ENCODE measurements at regions not wholly inside any gene's neighbourhood (a gene's known extent, or its start where the extent isn't known, plus 50 kb on each side); places are given as distances from the start of the nearest gene placed in this dataset.

DNA sequence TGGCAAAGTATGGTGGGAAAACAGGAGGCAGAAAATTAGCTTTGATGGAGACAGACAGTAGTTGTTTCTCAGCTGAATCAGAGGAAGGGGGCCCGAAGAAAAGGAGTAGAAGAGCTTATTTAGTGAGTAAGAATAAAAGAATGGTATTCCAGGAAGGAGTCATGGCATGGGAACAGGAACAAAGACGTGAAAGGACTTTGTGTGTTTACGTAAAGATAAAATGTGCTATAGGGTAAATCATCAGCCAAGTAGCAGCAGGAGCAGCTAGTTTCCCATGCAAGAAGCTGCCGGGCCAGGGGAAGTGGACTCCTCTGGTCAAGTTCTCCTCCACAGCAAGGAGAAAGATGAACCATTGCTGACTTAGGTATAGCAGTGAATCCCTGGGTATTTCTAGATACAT, 454.5 kb downstream of the HINT1 start:
- ChIA-PET CTCF (interaction anchor here (0.6 kb wide), 1 partner anchor 977 kb away, joined by 3 read pairs; no protein-coding TSS in a partner anchor), POLR2A (no interaction called here)
- H3K4me3 ChIP-seq (ENCODE audit: low read depth, low read length): no peak overlapping the region
- no peaks in the 10 kb centered on the region for H3K4me1 ChIP-seq (ENCODE audit: control insufficient read depth, insufficient read depth, low read length)
- no peaks in the 10 kb centered on the region for H3K9me3 ChIP-seq (ENCODE audit: control insufficient read depth, insufficient read depth, low read depth, low read length)
- H3K36me3 ChIP-seq (ENCODE audit: control insufficient read depth in 2 of 2, insufficient read depth in 1 of 2, low read length in 2 of 2): no peaks in the 10 kb centered on the region
- no peak for TF ChIP-seq REPIN1 (tag by site-specific recombination; IDR thresholded peaks at IDR 0.05; ENCODE audit: low read depth)
- TF ChIP-seq ZNF223 (tag by site-specific recombination; IDR thresholded peaks at IDR 0.05): no peak
- TF ChIP-seq, protein P1, sequence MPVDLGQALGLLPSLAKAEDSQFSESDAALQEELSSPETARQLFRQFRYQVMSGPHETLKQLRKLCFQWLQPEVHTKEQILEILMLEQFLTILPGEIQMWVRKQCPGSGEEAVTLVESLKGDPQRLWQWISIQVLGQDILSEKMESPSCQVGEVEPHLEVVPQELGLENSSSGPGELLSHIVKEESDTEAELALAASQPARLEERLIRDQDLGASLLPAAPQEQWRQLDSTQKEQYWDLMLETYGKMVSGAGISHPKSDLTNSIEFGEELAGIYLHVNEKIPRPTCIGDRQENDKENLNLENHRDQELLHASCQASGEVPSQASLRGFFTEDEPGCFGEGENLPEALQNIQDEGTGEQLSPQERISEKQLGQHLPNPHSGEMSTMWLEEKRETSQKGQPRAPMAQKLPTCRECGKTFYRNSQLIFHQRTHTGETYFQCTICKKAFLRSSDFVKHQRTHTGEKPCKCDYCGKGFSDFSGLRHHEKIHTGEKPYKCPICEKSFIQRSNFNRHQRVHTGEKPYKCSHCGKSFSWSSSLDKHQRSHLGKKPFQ (tag by site-specific recombination; IDR thresholded peaks at IDR 0.05): no peak
- TF ChIP-seq ZNF112 (tag by site-specific recombination; IDR thresholded peaks at IDR 0.05): no peak
- TF ChIP-seq ZNF10 (tag by site-specific recombination; IDR thresholded peaks at IDR 0.05): no peak
- no peak for TF ChIP-seq ZNF561 (tag by site-specific recombination; IDR thresholded peaks at IDR 0.05; ENCODE audit: borderline replicate concordance)
- TF ChIP-seq KLF10 (tag by site-specific recombination; IDR thresholded peaks at IDR 0.05): no peak
- no peak for TF ChIP-seq KLF8 (tag by site-specific recombination; IDR thresholded peaks at IDR 0.05)
- TF ChIP-seq EGR2 (tag by site-specific recombination; IDR thresholded peaks at IDR 0.05; ENCODE audit: low read depth): no peak
- no peak for TF ChIP-seq ZSCAN23 (tag by site-specific recombination; IDR thresholded peaks at IDR 0.05)
- no peak for TF ChIP-seq ZEB2 (tag by site-specific recombination; IDR thresholded peaks at IDR 0.05)
- no peak for TF ChIP-seq ZNF777 (tag by site-specific recombination; IDR thresholded peaks at IDR 0.05; ENCODE audit: borderline replicate concordance)
- no peak for TF ChIP-seq ZNF404 (tag by site-specific recombination; IDR thresholded peaks at IDR 0.05)
- TF ChIP-seq ZNF488 (tag by site-specific recombination; IDR thresholded peaks at IDR 0.05): no peak
- no peak for TF ChIP-seq ZNF560 (tag by site-specific recombination; IDR thresholded peaks at IDR 0.05; ENCODE audit: borderline replicate concordance)
- no peak overlapping the region for H3K27ac ChIP-seq (ENCODE audit: extremely low read depth, low read depth, low read length)

GRCh38 chr5:130708754-130709153, 456.3 kb downstream of the HINT1 start:
- no peak overlapping the region for H3K27ac ChIP-seq (ENCODE audit: extremely low read depth, low read depth, low read length)
- POLR2A ChIA-PET: no interaction called here
- no peaks in the 10 kb centered on the region for H3K36me3 ChIP-seq (ENCODE audit: control insufficient read depth in 2 of 2, insufficient read depth in 1 of 2, low read length in 2 of 2)
- H3K4me1 ChIP-seq (ENCODE audit: control insufficient read depth, insufficient read depth, low read length): no peaks in the 10 kb centered on the region
- TF ChIP-seq ZNF529 (tag by site-specific recombination; IDR thresholded peaks at IDR 0.05; ENCODE audit: insufficient replicate concordance) (no peak), INSM2 (tag by site-specific recombination; IDR thresholded peaks at IDR 0.05) (no peak), ZNF776 (tag by site-specific recombination; IDR thresholded peaks at IDR 0.05; ENCODE audit: borderline replicate concordance) (no peak), ZSCAN23 (tag by site-specific recombination; IDR thresholded peaks at IDR 0.05) (no peak), ZNF248 (tag by site-specific recombination; IDR thresholded peaks at IDR 0.05) (no peak), ZNF211 (tag by site-specific recombination; IDR thresholded peaks at IDR 0.05; ENCODE audit: low read depth) (no peak), ZNF670 (tag by site-specific recombination; IDR thresholded peaks at IDR 0.05; ENCODE audit: low read depth) (no peak), HOXD13 (CRISPR knock-in tag; IDR thresholded peaks at IDR 0.05; ENCODE audit: borderline replicate concordance) (no peak), ZNF37A (tag by site-specific recombination; IDR thresholded peaks at IDR 0.05) (no peak), ZNF660 (tag by site-specific recombination; IDR thresholded peaks at IDR 0.05) (no peak), ZNF354C (tag by site-specific recombination; IDR thresholded peaks at IDR 0.05; ENCODE audit: borderline replicate concordance, low read depth) (no peak), ZNF48 (tag by site-specific recombination; IDR thresholded peaks at IDR 0.05) (no peak), ZNF560 (tag by site-specific recombination; IDR thresholded peaks at IDR 0.05; ENCODE audit: borderline replicate concordance) (no peak), FEZF1 (tag by site-specific recombination; IDR thresholded peaks at IDR 0.05) (no peak), ZNF280C (tag by site-specific recombination; IDR thresholded peaks at IDR 0.05) (no peak)
- H3K9me3 ChIP-seq (ENCODE audit: control insufficient read depth, insufficient read depth, low read depth, low read length): no peaks in the 10 kb centered on the region
- H3K4me3 ChIP-seq (ENCODE audit: low read depth, low read length): no peak overlapping the region
- CTCF ChIA-PET: no interaction called here
